NCI-H1092 treated with DMSO at 0.1 percent for 48 hours (cell line): ENCODE measurements at regions not wholly inside any gene's neighbourhood (a gene's known extent, or its start where the extent isn't known, plus 50 kb on each side); places are given as distances from the start of the nearest gene placed in this dataset.
"Not testable (repeated sequence)": the region's sequence is repeated elsewhere in the genome, so short reads cannot be mapped to it uniquely, and the experiment has no call there.

Source experiments
- DNase-seq: peaks from one replicate; lab custom pipeline; 2025; lab: John Stamatoyannopoulos, UW

- no peak for DNase-seq
Observed at GRCh38 chr6:137805622-137806021, 61.4 kb upstream of the TNFAIP3 start.

DNA sequence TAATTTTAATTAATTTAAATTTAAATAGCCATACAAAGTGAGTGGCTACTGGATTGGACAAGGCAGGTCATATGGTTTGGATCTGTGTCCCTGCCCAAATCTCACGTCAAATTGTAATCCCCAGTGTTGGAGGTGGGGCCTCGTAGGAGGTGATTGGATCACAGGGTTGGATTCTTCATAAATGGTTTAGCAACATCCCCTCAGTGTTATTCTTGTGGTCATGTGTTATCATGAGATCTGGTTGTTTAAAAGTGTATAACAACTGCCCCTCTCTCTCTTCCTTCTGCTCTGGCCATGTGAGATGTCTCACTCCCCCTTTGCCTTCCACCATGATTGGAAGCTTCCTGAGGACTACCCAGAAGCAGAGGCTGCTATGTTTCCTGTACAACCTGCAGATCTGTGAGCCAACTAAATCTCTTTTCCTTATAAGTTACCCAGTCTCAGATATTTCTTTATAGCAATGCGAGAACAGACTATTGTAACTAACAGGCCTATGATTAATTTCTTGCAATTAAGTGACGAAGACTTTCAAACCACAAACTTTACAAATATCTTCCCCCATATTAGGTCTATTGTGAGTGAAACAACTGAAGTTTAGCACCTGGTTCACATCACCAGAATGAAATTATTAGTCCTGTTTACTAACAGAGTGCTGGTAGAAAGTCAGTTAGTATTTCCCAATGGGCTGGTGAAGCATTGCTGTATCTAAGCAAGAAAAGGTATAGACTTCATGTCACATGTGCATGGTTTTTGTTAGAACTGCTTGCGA, 60.0 kb upstream of the TNFAIP3 start:
- no peak for DNase-seq

GRCh38 chr6:137808191-137808590, 58.9 kb upstream of the TNFAIP3 start:
- DNase-seq = no peak

GRCh38 chr6:137808836-137809315, 58.2 kb upstream of the TNFAIP3 start:
- no peak for DNase-seq

DNA sequence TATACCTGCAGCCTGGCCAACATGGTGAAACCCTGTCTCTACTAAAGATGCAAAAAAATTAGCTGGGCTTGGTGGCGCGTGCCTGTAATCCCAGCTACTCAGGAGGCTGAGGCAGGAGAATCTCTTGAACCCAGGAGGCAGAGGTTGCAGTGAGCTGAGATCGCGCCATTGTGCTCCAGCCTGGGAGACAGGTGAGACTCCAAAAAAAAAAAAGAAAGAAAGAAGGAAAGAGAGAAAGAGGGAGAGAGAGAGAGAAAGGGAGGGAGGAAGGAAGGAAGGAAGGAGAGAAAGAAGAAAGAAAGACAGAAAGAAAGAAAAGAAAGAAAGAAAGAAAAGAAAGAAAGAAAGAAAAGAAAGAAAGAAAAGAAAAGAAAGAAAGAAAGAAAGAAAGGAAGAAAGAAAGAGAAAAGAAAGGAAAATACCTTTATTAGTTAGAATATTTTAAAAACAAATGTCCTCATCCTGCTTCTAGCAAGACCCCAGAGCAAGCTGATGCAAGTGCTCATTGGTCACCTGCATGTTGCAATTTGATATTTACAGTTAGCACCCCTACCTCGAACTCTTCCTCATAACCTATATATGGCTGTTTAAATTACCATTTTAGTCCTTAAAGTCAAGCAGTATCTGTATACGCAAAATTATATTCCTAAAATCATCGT, 57.0 kb upstream of the TNFAIP3 start:
- DNase-seq = not testable (repeated sequence)

DNA sequence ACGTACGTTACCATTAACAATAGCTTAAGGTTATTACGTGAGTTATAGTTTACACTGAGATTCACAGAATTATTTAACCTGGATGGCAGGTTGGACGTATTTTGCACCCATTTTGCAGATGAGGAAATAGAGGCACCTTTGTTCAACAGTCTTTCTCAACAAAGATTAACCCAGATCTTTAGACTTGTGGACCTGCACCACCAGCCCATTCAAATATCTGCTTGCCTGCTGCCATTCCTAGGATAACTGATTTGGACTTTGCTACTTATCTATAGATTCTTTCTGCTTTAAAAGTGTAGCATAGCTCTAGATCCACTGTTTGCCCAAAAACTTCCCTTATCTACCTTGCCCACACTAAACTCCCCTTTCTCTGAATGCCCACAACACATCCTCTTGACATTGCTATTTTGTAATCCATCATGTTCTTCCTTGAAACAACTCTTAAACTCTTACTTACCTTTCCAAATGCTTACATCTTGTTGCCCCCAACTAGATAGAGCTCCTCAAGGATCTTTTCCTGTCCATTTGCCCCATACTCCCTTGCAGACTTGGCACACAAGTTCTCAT, 56.4 kb upstream of the TNFAIP3 start:
- no peak for DNase-seq

GRCh38 chr6:137811121-137811915, 55.7 kb upstream of the TNFAIP3 start:
- DNase-seq = no peak

DNA sequence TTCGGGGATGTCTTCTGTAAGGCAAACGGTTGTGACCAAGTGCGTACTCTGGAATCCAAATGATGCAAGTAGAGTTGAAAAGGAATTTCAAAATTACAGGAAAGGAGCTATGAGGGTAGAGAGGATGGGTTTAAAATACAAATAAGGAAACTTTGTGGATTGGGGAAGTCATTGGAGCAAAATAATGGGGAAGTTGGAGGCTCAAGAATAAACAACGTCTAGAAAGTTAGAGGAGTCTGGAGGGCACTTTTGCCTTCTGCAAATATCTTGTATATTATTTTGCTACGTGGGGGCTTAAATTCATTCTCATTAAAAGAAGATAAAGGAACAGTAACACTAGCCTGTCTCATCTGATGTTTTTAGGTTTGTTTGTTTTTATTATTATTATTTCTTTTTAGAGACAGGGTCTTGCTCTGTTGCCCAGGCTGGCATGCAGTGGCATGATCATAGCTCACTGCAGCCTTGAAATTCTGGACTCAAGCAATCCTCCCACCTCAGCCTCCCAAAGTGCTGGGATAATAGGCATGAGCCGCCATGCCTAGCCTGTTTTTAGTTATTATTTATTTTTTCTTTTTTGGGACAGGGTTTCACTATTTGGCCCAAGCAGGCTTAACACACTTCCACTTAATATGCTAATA, 55.0 kb upstream of the TNFAIP3 start:
- DNase-seq = no peak

DNA sequence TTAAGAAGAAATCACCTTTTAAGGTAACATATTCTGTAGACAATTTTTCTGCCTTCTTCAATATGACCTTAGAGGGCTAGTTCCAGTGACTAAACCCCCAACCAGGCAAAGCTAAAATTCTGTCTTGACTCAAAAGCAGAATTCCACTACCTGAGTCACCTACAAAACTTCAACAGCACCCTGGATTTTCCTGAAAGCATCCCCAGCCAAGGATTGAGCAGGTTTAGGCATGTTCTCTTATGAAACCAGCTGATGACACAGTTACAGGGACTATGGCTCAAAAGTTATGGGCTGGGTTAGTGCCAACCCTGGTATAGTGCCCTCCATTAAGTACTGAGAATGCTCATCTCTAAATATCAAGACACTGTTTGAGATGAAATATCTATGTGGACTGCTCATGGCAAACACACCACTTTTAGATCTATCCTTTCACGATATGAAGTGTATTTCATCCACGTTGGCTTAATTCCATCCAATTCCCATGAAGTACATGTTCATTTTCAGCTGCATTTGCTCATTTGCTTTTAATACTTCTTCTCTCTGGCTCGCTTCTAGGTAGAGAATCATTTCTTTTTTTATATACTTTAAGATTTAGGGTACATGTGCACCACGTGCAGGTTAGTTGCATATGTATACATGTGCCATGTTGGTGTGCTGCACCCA, 53.6 kb upstream of the TNFAIP3 start:
- no peak for DNase-seq

DNA sequence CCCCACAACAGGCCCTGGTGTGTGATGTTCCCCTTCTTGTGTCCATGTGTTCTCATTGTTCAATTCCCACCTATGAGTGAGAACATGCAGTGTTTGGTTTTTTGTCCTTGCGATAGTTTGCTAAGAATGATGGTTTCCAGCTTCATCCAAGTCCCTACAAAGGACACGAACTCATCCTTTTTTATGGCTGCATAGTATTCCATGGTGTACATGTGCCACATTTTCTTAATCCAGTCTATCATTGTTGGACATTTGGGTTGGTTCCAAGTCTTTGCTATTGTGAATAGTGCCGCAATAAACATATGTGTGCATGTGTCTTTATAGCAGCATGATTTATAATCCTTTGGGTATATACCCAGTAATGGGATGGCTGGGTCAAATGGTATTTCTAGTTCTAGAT, 53.0 kb upstream of the TNFAIP3 start:
- not testable (repeated sequence) for DNase-seq

DNA sequence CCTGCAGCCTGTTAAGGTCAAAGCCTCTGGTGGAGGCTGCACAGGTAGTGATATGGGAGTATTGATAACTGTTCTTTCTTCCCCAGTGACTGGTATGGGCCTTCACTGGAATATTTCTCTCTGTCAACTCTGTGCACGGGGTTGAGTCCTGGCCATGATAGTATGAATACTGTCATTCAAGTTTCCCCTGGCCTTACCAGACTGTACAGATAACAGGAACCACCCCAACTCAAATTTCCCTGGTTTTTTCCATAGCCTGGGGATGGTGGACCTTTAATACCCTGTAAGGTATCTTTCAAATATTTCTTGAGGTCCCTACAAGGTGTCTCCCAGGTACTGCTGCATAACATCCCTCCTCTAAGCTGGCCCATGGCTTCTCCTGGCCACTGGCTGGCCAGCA, 51.4 kb upstream of the TNFAIP3 start:
- DNase-seq = no peak

DNA sequence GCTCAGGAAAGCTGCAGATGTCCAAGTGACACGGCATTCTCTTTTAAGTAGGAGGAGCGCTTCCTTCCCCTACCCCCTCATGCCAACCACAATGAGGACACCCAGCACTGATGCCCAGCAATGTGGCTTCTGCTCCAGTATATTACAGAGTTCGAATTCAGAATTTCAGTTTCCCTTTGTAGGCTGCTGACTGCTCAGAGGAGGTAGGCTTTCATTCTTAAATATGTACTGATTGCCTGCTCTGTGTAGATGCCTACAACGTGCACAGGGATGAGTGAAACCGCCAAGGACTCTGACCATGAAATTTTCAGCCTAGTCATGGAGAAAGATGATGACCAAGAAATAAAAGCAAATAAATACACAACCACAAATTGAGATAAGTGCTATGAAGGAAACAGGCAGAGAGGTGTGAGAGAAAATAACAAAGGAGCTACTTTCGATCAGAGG, 50.9 kb upstream of the TNFAIP3 start:
- DNase-seq = no peak

- no peak for DNase-seq
Observed at GRCh38 chr6:137816688-137817618, 50.1 kb upstream of the TNFAIP3 start.
